OCI-LY3 (cell line): ENCODE measurements at regions not wholly inside any gene's neighbourhood (a gene's known extent, or its start where the extent isn't known, plus 50 kb on each side); places are given as distances from the start of the nearest gene placed in this dataset.
"Not testable (repeated sequence)": the region's sequence is repeated elsewhere in the genome, so short reads cannot be mapped to it uniquely, and the experiment has no call there.

Experiments used
- H2AFZ ChIP-seq: fragments of 200-600, 300-600 bp; shearing (Covaris generic); 2 replicates; pipeline ENCODE4 v1.6.0; 2014; ENCODE audit warnings: antibody characterized with exemption, low read depth, low read length
- H3K27ac ChIP-seq: fragments of 200-600, 300-600 bp; sonication (generic); 2 replicates; pipeline ENCODE4 v1.5.1; 2014; ENCODE audit warnings: mild to moderate bottlenecking, low read length, moderate library complexity, mixed read lengths
- H3K27me3 ChIP-seq: fragments of 200-600, 300-600 bp; sonication (generic); 2 replicates; pipeline ENCODE4 v1.6.1; 2014; ENCODE audit warnings: low read depth, low read length, mixed read lengths
- H3K36me3 ChIP-seq: fragments of 200-600, 300-600 bp; sonication (generic); replicated peaks from 2 replicates; pipeline ENCODE3; 2014; ENCODE audit warnings: low read depth, low read length, mixed read lengths
- H3K4me1 ChIP-seq: fragments of 300-600, 200-600 bp; sonication (generic); 2 replicates; pipeline ENCODE4 v1.6.1; 2014; ENCODE audit warnings: low read length, mixed read lengths
- H3K4me2 ChIP-seq: fragments of 200-600, 300-600 bp; sonication (generic); 2 replicates; pipeline ENCODE4 v1.6.1; 2014; ENCODE audit warnings: low read length, mixed read lengths
- H3K4me3 ChIP-seq: fragments of 300-600, 200-600 bp; sonication (generic); 2 replicates; pipeline ENCODE4 v1.5.1; 2014; ENCODE audit warnings: antibody characterized with exemption, mild to moderate bottlenecking, low read length, moderate library complexity
- H3K79me2 ChIP-seq: fragments of 300-600, 200-600 bp; shearing (Covaris generic); 2 replicates; pipeline ENCODE4 v1.6.1; 2014; ENCODE audit warnings: mild to moderate bottlenecking, low read length, mixed read lengths
- H3K9ac ChIP-seq: fragments of 300-600, 200-600 bp; shearing (Covaris generic); 2 replicates; pipeline ENCODE4 v1.6.0; 2014; ENCODE audit warnings: mild to moderate bottlenecking, low read length, moderate library complexity
- H3K9me3 ChIP-seq: fragments of 200-600, 300-600 bp; shearing (Covaris generic); 2 replicates; pipeline ENCODE4 v1.6.1; 2014; ENCODE audit warnings: low read length, mixed read lengths; ENCODE audit not compliant: insufficient read depth
- H4K20me1 ChIP-seq: fragments of 200-600, 300-600 bp; sonication (generic); 2 replicates; pipeline ENCODE4 v1.6.1; 2016; ENCODE audit warnings: low read length, mixed read lengths; ENCODE audit not compliant: insufficient read depth
- EZH2phosphoT487 ChIP-seq: fragments of 200-600 bp; shearing (Covaris generic); IDR thresholded peaks from 2 replicates; pipeline ENCODE4 v1.6.1; 2018; ENCODE audit warnings: antibody characterized with exemption, mixed run types, low read depth
- TF ChIP-seq, protein P1 (sequence below): fragments of 200-600, 300-600 bp; sonication (generic); IDR thresholded peaks from 2 replicates; pipeline ENCODE4 v1.5.1; 2014; ENCODE audit warnings: antibody characterized with exemption, low read length, low read depth

DNA sequence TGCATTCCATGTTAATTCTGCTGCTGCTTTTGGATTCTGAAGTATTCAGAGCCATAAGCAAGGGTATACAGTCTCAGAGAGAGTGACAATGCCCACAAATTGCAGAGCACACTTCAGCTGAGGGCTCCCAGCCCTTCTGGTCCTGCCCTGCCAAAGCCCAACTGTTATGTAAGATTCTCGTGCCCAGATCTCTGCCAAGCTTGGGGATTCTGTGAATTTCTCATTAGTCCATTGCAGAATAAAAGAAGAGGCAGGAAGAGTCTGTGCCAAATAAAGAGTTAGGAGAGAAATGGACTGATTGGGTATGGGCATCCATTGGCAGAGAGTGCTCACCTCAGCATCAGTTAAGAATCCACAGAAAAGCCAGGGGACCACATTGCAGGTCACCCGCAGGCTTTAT, 112.0 kb upstream of the PNPT1 start:
- Histone ChIP-seq H3K27ac (no peak overlapping the region), H3K79me2 (no peaks in the 10 kb centered on the region), H3K4me3 (no peak overlapping the region), H3K4me2 (no peak overlapping the region), H3K27me3 (no peaks in the 10 kb centered on the region), H3K9me3 (no peaks in the 10 kb centered on the region), H3K9ac (no peak overlapping the region), H4K20me1 (no peaks in the 10 kb centered on the region), H2AFZ (peak overlapping the region; percentile 67), H3K36me3 (no peaks in the 10 kb centered on the region), H3K4me1 (peaks cover 23% of the 10 kb centered on the region)
- no peak for TF ChIP-seq EZH2phosphoT487
- TF ChIP-seq, protein P1, sequence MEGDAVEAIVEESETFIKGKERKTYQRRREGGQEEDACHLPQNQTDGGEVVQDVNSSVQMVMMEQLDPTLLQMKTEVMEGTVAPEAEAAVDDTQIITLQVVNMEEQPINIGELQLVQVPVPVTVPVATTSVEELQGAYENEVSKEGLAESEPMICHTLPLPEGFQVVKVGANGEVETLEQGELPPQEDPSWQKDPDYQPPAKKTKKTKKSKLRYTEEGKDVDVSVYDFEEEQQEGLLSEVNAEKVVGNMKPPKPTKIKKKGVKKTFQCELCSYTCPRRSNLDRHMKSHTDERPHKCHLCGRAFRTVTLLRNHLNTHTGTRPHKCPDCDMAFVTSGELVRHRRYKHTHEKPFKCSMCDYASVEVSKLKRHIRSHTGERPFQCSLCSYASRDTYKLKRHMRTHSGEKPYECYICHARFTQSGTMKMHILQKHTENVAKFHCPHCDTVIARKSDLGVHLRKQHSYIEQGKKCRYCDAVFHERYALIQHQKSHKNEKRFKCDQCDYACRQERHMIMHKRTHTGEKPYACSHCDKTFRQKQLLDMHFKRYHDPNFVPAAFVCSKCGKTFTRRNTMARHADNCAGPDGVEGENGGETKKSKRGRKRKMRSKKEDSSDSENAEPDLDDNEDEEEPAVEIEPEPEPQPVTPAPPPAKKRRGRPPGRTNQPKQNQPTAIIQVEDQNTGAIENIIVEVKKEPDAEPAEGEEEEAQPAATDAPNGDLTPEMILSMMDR: no peak

DNA sequence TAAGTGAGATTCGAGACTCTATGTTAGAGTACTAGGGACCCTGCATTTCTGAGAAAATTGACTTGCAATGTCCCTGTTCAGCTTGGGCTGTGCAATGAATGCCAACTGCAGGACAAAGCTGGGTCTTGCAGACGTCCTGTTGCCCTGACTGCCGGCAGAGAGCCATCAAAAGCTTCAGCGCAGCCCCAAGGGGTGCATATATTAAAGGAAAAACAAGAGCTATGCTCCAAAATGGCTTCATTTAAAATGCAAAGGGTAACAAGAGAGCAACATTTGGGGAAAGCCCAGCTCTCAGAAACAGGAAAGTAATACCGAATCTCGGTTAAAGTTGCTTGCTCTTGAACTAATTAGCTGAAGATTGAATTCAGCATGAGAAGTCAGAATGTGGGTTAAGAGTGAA, 110.9 kb upstream of the PNPT1 start:
- Histone ChIP-seq H3K4me3 (peak overlapping the region; percentile 44), H3K79me2 (no peaks in the 10 kb centered on the region), H3K27me3 (no peaks in the 10 kb centered on the region), H4K20me1 (no peaks in the 10 kb centered on the region), H3K4me2 (peak overlapping the region; percentile 72), H3K9me3 (no peaks in the 10 kb centered on the region), H3K4me1 (peaks cover 23% of the 10 kb centered on the region), H3K27ac (peak overlapping the region; percentile 50), H3K9ac (peak overlapping the region; percentile 33; the same call in 1 of the 2 replicates), H3K36me3 (no peaks in the 10 kb centered on the region), H2AFZ (peak overlapping the region; percentile 67)
- TF ChIP-seq EZH2phosphoT487: no peak
- TF ChIP-seq, protein P1: no peak

DNA sequence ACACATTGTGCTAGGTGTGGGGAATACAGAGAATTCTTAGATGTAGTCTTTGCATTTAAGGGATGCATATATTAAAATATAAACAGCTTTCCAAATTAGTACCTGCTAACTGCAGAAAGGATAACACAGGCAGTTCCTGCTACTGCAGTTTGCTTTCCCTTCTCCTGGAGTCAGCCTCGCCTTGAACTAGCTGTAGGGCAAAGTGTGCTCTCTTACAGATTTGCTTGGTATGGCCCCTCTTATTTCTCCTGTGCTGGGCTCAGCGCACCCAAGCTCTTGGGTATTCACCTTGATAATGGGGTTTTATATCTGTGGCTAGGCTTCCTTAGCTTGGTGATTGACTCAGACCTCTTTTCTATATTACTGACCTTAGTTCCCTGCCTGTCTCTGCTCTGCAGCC, 108.4 kb upstream of the PNPT1 start:
- no peak overlapping the region for H3K4me2 ChIP-seq
- no peak overlapping the region for H2AFZ ChIP-seq
- no peaks in the 10 kb centered on the region for H3K36me3 ChIP-seq
- H4K20me1 ChIP-seq: no peaks in the 10 kb centered on the region
- H3K9me3 ChIP-seq: no peaks in the 10 kb centered on the region
- no peak overlapping the region for H3K27ac ChIP-seq
- no peaks in the 10 kb centered on the region for H3K27me3 ChIP-seq
- H3K4me3 ChIP-seq: no peak overlapping the region
- peaks cover 23% of the 10 kb centered on the region for H3K4me1 ChIP-seq
- H3K9ac ChIP-seq: no peak overlapping the region
- no peaks in the 10 kb centered on the region for H3K79me2 ChIP-seq
- TF ChIP-seq EZH2phosphoT487: no peak
- TF ChIP-seq, protein P1: no peak

DNA sequence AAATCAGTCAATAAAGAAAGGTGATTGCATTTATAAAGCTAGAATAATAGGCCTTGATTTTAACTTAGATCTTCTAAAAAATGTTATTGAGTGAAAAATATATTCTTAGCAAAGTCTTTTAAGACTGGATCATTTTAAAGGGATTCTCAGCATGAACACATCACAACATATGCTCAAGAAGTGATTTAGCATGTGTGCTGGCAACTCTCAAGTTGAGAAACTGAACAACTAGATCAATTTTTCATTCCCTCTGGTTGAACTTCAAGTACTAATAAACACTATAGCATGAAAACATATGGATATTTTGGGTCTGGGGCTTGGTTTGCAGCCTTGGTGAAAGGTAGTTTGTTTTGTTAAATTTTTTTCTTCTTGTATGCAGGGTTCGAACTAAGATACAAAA, 107.8 kb upstream of the PNPT1 start:
- Histone ChIP-seq H3K4me3 (no peak overlapping the region), H3K4me1 (peaks cover 23% of the 10 kb centered on the region), H3K79me2 (no peaks in the 10 kb centered on the region), H3K27ac (no peak overlapping the region), H3K4me2 (no peak overlapping the region), H3K9me3 (no peaks in the 10 kb centered on the region), H4K20me1 (no peaks in the 10 kb centered on the region), H2AFZ (no peak overlapping the region), H3K27me3 (no peaks in the 10 kb centered on the region), H3K9ac (no peak overlapping the region), H3K36me3 (no peaks in the 10 kb centered on the region)
- TF ChIP-seq EZH2phosphoT487: no peak
- TF ChIP-seq, protein P1: no peak

DNA sequence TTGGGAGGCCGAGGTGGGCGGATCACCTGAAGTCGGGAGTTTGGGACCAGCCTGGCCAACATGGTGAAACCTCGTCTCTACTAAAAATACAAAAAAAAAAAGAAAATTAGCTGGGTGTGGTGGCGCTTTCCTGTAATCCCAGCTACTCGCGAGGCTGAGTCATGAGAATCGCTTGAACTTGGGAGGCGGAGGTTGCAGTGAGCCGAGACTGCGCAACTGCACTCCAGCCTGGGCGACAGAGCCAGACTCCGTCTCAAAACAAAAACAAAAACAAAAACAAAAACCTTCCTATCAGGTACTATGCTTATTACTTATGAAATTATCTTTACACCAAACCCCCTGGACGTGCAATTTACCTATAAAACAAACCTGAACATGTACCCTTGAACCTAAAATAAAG, 106.0 kb upstream of the PNPT1 start:
- H3K27me3 ChIP-seq, H3K36me3 ChIP-seq, H3K9ac ChIP-seq, H3K4me2 ChIP-seq, H3K4me3 ChIP-seq, H3K9me3 ChIP-seq, H3K79me2 ChIP-seq, H2AFZ ChIP-seq, H4K20me1 ChIP-seq, H3K27ac ChIP-seq: not testable (repeated sequence)
- peaks cover 12% of the 10 kb centered on the region for H3K4me1 ChIP-seq
